T1000 (cell line): ENCODE measurements at regions not wholly inside any gene's neighbourhood (a gene's known extent, or its start where the extent isn't known, plus 50 kb on each side); places are given as distances from the start of the nearest gene placed in this dataset.

ENCODE experiments used
- DNase-seq: peaks from one replicate; lab custom pipeline; 2025; ENCODE audit warnings: mixed read lengths; lab: John Stamatoyannopoulos, UW

DNA sequence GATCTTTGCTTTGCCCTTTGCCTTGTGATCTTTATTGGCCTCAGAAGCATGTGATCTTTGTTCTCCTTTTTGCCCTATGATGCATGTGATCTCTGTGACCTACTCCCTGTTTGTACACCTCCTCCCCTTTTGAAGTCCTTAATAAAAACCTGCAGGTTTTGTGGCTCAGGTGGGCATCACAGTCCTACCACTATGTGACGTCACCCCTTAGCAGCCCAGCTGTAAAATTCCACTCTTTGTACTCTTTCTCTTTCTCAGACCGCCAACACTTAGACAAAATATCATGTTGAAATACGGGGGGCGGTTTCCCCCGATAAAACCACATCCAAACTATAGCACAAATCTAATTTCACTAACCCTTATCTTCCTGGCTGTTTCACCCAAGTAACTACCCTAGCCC, 76.7 kb upstream of the RAPGEF4 start:
- DNase-seq, result no peak

- DNase-seq, result no peak
Observed at GRCh38 chr2:172662099-172662498, 73.5 kb upstream of the RAPGEF4 start.

DNA sequence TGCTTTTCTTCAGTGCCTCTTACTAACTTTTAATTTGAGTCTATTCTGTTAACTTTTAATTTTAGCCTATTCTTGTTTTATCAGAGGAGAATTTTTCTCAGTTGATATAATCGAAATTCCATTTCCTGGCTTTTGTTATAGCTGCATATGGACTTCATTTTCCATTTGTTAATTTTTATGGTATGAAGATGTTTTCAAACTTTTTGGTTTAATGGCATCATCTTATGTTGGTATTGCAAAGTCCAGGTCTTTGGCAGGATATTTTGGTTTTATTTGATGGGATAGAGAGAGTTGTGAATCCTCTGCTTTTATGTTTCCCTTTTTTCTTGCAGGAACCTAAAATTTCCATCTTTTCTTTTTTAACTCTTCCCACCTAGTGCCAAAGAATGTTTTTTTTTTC, 70.9 kb upstream of the RAPGEF4 start:
- no peak for DNase-seq

- DNase-seq, result no peak
Observed at GRCh38 chr2:172667581-172668325, 67.9 kb upstream of the RAPGEF4 start.

DNA sequence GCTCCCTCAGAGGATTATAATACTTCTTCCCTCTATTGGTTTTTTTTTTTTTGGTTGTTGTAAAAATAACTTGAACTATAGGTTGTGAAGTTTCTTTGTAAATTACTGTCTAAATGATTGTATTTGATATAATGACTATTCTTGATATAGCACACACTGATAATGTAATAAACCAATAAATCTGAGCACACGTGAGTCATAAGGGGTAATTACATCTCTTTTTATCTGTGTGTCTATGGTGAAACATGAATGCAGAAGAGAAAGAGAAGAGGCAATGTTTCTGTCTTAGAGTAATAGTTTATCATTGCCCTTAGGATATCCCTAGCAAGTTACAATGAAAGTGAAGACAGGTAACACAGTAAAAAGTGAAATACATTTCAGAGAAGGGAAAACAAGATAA, 64.1 kb upstream of the RAPGEF4 start:
- no peak for DNase-seq

- no peak for DNase-seq
Observed at GRCh38 chr2:172672114-172672513, 63.5 kb upstream of the RAPGEF4 start.

DNA sequence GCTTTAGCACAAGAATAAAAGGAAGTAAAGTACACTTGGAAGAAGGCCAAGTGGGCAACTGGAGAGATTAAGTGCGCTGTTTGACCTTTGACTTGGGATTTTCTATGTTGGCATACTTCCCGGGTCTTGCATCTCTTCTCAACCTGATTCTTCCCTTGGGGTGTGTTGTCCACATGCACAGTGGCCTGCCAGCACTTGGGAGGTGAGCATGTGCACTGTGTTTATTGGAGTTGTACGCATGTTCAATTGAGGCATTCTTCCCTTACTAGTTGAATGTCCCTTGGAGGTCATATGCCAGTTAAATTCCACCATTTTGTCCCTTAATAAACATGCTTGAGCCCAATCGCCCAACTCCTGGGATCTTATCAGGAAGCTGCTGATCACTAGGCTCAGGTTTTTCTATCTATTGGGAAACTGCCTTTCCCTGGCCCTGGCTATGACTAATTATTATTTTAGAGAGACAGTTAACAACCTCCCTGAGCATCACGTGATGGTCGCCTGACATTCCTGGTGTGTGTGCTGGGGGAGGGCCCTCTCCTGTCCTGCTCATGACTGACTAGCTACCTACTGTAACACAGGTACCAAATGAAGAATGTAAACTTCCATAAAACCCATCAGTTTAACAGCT, 62.5 kb upstream of the RAPGEF4 start:
- DNase-seq, result peak; percentile 41

GRCh38 chr2:172674034-172674967, 61.3 kb upstream of the RAPGEF4 start:
- DNase-seq, result no peak

- no peak for DNase-seq
Observed at GRCh38 chr2:172674968-172675303, 60.7 kb upstream of the RAPGEF4 start.

- no peak for DNase-seq
Observed at GRCh38 chr2:172677363-172677762, 58.3 kb upstream of the RAPGEF4 start.

- DNase-seq, result no peak
Observed at GRCh38 chr2:172680436-172681068, 55.1 kb upstream of the RAPGEF4 start.

DNA sequence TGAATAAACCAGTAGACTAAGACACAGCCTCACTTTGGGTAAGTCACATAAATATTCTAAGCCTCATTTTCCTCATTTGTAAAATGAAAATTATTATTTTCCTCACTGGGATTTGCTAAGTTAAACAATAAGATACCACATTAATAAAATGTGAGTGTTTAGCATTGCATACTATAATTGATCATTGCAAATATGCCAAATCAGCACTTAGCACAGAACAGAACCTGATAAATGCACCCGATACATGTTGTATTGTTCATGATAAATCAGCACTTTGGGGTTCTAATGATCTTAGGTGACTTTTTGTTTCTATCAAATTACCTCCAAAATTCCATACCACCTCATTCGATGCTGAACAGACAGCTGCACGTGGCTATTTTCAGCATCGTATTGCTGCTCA, 50.2 kb upstream of the RAPGEF4 start:
- no peak for DNase-seq
